ENCODE measurements at regions not wholly inside any gene's neighbourhood (a gene's known extent, or its start where the extent isn't known, plus 50 kb on each side); places are given as distances from the start of the nearest gene placed in this dataset.
"Not testable (repeated sequence)": the region's sequence is repeated elsewhere in the genome, so short reads cannot be mapped to it uniquely, and the experiment has no call there.

DNA sequence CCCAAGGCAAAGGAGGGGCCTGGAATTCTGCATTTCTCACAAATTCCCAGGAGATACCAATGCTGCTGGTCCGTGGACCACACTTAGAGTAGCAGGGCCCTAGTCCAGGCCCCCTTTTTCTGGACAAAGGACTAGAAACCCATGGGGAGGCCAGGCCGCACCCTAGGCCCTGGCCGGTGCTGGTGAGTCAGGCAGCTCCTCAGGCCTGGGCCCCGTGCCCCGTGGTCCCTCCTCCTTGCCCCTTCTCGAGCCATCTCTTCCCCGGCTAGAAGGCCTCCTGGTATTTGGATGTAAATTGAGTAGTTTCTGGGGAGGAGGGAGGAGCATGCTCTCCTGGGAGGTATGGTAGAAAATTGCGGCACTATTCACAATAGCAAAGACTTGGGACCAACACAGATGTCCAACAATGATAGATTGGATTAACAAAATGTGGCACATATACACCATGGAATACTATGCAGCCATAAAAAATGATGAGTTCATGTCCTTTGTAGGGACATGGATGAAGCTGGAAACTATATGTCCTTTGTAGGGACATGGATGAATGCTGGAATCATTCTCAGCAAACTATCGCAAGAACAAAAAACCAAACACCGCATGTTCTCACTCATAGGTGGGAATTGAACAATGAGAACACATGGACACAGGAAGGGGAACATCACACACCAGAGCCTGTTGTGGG, 91.9 kb downstream of the KATNIP start:
- intact Hi-C loops (cut with micrococcal nuclease): loop anchor here (2.0 to 10.0 kb wide), 2 partner anchors 225 to 333 kb away; no protein-coding TSS in a partner anchor

DNA sequence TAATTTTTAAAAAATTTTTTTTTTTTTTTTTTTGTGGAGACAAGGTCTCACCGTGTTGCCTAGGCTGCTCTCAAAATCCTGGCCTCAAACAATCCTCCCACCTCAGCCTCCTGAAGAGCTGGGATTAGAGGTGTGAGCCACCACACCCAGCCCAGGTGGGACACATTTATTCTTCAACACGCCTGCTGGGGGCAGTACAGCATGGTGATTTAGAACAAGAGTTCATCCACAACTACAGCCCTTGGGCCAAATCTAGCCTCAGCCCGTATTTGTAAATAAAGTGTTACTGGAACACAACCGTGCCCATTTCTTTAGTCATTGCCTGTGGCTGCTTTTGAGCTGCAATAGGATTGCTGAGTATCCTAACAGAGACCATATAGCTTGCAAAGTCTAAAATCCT, 92.8 kb downstream of the KATNIP start:
- H3K36me3 ChIP-seq (ENCODE audit: control insufficient read depth, insufficient read depth, low read length): no peaks in the 10 kb centered on the region
- no peaks in the 10 kb centered on the region for H3K9me3 ChIP-seq (replicated peaks; ENCODE audit: control insufficient read depth, insufficient read depth, low read depth, low read length)
- ChIA-PET CTCF (ENCODE audit: low intra/inter-chr PET ratio) (interaction anchor here (0.5 to 1.7 kb wide), 2 partner anchors 15 to 225 kb away, joined by 3 to 7 read pairs; no protein-coding TSS in a partner anchor), POLR2A (no interaction called here)
- H3K4me2 ChIP-seq (ENCODE audit: insufficient read depth, low read length): no peak overlapping the region
- no peak overlapping the region for H2AFZ ChIP-seq (ENCODE audit: low read depth, low read length)
- H3K27me3 ChIP-seq (ENCODE audit: control insufficient read depth in 2 of 2, insufficient read depth in 2 of 2, low read length in 2 of 2): no peaks in the 10 kb centered on the region
- ATAC-seq (peak; percentile 73), DNase-seq (ENCODE audit: extremely low read depth in 1 of 4, low spot score in 3 of 4) (peak; percentile 39 to 57 (median 44)), FAIRE-seq (peak; percentile 58)
- H3K4me1 ChIP-seq (replicated peaks in 1 of 2; ENCODE audit: control insufficient read depth in 2 of 2, insufficient read depth in 2 of 2, low read length in 2 of 2): peaks cover 0 to 4% of the 10 kb centered on the region in 2 experiments; a peak in 2 of 5 replicates
- no TSS peak for BruUV-seq (replicated peaks)
- H3K27ac ChIP-seq (ENCODE audit: extremely low read depth, low read depth, low read length): no peak overlapping the region
- intact Hi-C loops (cut with micrococcal nuclease) (loop anchor here (2.0 to 10.0 kb wide), 2 partner anchors 224 to 332 kb away; no protein-coding TSS in a partner anchor), in situ Hi-C loops (cut with MboI) (no loop called here)
- no peaks in the 10 kb centered on the region for H3K9me1 ChIP-seq (ENCODE audit: control insufficient read depth, insufficient read depth, low read length)
- no peak overlapping the region for H3K4me3 ChIP-seq
- 47% methylated on average over 4 of the region's 4 CpGs for WGBS (ENCODE audit: insufficient coverage, low coverage, missing lambda C conversion rate)
- H3K9ac ChIP-seq (ENCODE audit: insufficient read depth in 1 of 2, low read depth in 2 of 2, low read length in 2 of 2): no peak overlapping the region
- H3K79me2 ChIP-seq (ENCODE audit: control insufficient read depth, insufficient read depth, low read length): no peaks in the 10 kb centered on the region
- H4K20me1 ChIP-seq (replicated peaks; ENCODE audit: control insufficient read depth, insufficient read depth, low read length): peaks cover 5% of the 10 kb centered on the region; the same call in 1 of the 2 replicates
- TF ChIP-seq NR1H2 (CRISPR knock-in tag; IDR thresholded peaks at IDR 0.05): no peak
- 0 out of 4 replicates have a peak, but pooled peaks of 1 of the 2 experiments have one; percentile 22 for TF ChIP-seq RAD21 (CRISPR knock-in tag; conservative IDR thresholded peaks at IDR 0.05 in 1 of 2, IDR thresholded peaks at IDR 0.05 in 1 of 2)
- TF ChIP-seq, protein P1, sequence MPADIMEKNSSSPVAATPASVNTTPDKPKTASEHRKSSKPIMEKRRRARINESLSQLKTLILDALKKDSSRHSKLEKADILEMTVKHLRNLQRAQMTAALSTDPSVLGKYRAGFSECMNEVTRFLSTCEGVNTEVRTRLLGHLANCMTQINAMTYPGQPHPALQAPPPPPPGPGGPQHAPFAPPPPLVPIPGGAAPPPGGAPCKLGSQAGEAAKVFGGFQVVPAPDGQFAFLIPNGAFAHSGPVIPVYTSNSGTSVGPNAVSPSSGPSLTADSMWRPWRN (IDR thresholded peaks at IDR 0.05; ENCODE audit: low read depth): no peak
- TF ChIP-seq, protein P2, sequence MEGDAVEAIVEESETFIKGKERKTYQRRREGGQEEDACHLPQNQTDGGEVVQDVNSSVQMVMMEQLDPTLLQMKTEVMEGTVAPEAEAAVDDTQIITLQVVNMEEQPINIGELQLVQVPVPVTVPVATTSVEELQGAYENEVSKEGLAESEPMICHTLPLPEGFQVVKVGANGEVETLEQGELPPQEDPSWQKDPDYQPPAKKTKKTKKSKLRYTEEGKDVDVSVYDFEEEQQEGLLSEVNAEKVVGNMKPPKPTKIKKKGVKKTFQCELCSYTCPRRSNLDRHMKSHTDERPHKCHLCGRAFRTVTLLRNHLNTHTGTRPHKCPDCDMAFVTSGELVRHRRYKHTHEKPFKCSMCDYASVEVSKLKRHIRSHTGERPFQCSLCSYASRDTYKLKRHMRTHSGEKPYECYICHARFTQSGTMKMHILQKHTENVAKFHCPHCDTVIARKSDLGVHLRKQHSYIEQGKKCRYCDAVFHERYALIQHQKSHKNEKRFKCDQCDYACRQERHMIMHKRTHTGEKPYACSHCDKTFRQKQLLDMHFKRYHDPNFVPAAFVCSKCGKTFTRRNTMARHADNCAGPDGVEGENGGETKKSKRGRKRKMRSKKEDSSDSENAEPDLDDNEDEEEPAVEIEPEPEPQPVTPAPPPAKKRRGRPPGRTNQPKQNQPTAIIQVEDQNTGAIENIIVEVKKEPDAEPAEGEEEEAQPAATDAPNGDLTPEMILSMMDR (IDR thresholded peaks at IDR 0.05 in 2 of 3, conservative IDR thresholded peaks at IDR 0.05 in 1 of 3; ENCODE audit: insufficient read depth in 2 of 3, low read depth in 1 of 3, low read length in 3 of 3): peak; percentile 47 to 55 (median 51)
- TF ChIP-seq, protein P3, sequence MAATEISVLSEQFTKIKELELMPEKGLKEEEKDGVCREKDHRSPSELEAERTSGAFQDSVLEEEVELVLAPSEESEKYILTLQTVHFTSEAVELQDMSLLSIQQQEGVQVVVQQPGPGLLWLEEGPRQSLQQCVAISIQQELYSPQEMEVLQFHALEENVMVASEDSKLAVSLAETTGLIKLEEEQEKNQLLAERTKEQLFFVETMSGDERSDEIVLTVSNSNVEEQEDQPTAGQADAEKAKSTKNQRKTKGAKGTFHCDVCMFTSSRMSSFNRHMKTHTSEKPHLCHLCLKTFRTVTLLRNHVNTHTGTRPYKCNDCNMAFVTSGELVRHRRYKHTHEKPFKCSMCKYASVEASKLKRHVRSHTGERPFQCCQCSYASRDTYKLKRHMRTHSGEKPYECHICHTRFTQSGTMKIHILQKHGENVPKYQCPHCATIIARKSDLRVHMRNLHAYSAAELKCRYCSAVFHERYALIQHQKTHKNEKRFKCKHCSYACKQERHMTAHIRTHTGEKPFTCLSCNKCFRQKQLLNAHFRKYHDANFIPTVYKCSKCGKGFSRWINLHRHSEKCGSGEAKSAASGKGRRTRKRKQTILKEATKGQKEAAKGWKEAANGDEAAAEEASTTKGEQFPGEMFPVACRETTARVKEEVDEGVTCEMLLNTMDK (IDR thresholded peaks at IDR 0.05; ENCODE audit: borderline replicate concordance, insufficient read depth, low read depth, low read length, poor library complexity, severe bottlenecking): peak; percentile 39

More for the DNA sequence above, 91.9 kb downstream of the KATNIP start:
- BruUV-seq (replicated peaks); H3K27me3 ChIP-seq (ENCODE audit: control insufficient read depth in 2 of 2, insufficient read depth in 2 of 2, low read length in 2 of 2); H3K27ac ChIP-seq (ENCODE audit: extremely low read depth, low read depth, low read length); H3K9me3 ChIP-seq (replicated peaks; ENCODE audit: control insufficient read depth, insufficient read depth, low read depth, low read length); in situ Hi-C loops (cut with MboI); H3K4me2 ChIP-seq (ENCODE audit: insufficient read depth, low read length); H3K4me3 ChIP-seq; DNase-seq (ENCODE audit: extremely low read depth in 1 of 4, low spot score in 3 of 4); H3K9me1 ChIP-seq (ENCODE audit: control insufficient read depth, insufficient read depth, low read length); ATAC-seq; FAIRE-seq; H4K20me1 ChIP-seq (replicated peaks; ENCODE audit: control insufficient read depth, insufficient read depth, low read length); H2AFZ ChIP-seq (ENCODE audit: low read depth, low read length); H3K9ac ChIP-seq (ENCODE audit: insufficient read depth in 1 of 2, low read depth in 2 of 2, low read length in 2 of 2); H3K36me3 ChIP-seq (ENCODE audit: control insufficient read depth, insufficient read depth, low read length); H3K4me1 ChIP-seq (replicated peaks in 1 of 2; ENCODE audit: control insufficient read depth in 2 of 2, insufficient read depth in 2 of 2, low read length in 2 of 2); CTCF ChIA-PET (ENCODE audit: low intra/inter-chr PET ratio); H3K79me2 ChIP-seq (ENCODE audit: control insufficient read depth, insufficient read depth, low read length); POLR2A ChIA-PET: not testable (repeated sequence)
- WGBS (ENCODE audit: insufficient coverage, low coverage, missing lambda C conversion rate): 86% methylated on average over 9 of the region's 10 CpGs
- peak; percentile 38 for TF ChIP-seq ZNF146 (CRISPR knock-in tag; IDR thresholded peaks at IDR 0.05; ENCODE audit: unreplicated experiment)
